Fibroblast of the aortic adventitia (primary cell): ENCODE measurements at regions not wholly inside any gene's neighbourhood (a gene's known extent, or its start where the extent isn't known, plus 50 kb on each side); places are given as distances from the start of the nearest gene placed in this dataset.

Experiments used
- DNase-seq: peaks from one replicate; pipeline ENCODE4 v3.0.0-alpha.2; 2010; ENCODE audit warnings: low read depth
- H3K4me3 ChIP-seq: 2 replicates; pipeline ENCODE4 v1.5.1; 2011; ENCODE audit warnings: low read depth, mild to moderate bottlenecking, control low read depth, low read length, moderate library complexity
- CTCF ChIP-seq: IDR thresholded peaks from 2 replicates; pipeline ENCODE4 v1.5.1; 2011; ENCODE audit warnings: mild to moderate bottlenecking, low read length, control low read depth, inconsistent platforms; ENCODE audit not compliant: insufficient read depth

- no peak overlapping the region for H3K4me3 ChIP-seq
- no peak for TF ChIP-seq CTCF
- DNase-seq = no peak
Observed at GRCh38 chr6:113121571-113121970, 735.6 kb upstream of the MARCKS start.

GRCh38 chr6:113122060-113122459, 735.1 kb upstream of the MARCKS start:
- TF ChIP-seq CTCF = peak; percentile 43
- DNase-seq = peak; percentile 88
- no peak overlapping the region for H3K4me3 ChIP-seq

GRCh38 chr6:113125626-113126025, 731.5 kb upstream of the MARCKS start:
- no peak for TF ChIP-seq CTCF
- no peak overlapping the region for H3K4me3 ChIP-seq
- DNase-seq = no peak

- TF ChIP-seq CTCF = no peak
- no peak overlapping the region for H3K4me3 ChIP-seq
- no peak for DNase-seq
Observed at GRCh38 chr6:113127786-113128419, 729.2 kb upstream of the MARCKS start.

- TF ChIP-seq CTCF = no peak
- no peak for DNase-seq
- no peak overlapping the region for H3K4me3 ChIP-seq
Observed at GRCh38 chr6:113128661-113129060, 728.5 kb upstream of the MARCKS start.

GRCh38 chr6:113129991-113130390, 727.2 kb upstream of the MARCKS start:
- no peak overlapping the region for H3K4me3 ChIP-seq
- peak; percentile 44 for DNase-seq
- TF ChIP-seq CTCF = no peak

GRCh38 chr6:113137426-113137825, 719.7 kb upstream of the MARCKS start:
- TF ChIP-seq CTCF = no peak
- DNase-seq = peak; percentile 57
- no peak overlapping the region for H3K4me3 ChIP-seq
